Mesodermal cell (in vitro differentiated cells): ENCODE measurements at regions not wholly inside any gene's neighbourhood (a gene's known extent, or its start where the extent isn't known, plus 50 kb on each side); places are given as distances from the start of the nearest gene placed in this dataset.

ENCODE experiments used
- H3K27ac ChIP-seq: 2 replicates; pipeline ENCODE4 v1.7.0; 2013; ENCODE audit warnings: mild to moderate bottlenecking, low read depth, low read length, moderate library complexity; ENCODE audit not compliant: severe bottlenecking
- H3K36me3 ChIP-seq: 2 replicates; pipeline ENCODE4 v1.7.1; 2013; ENCODE audit warnings: mild to moderate bottlenecking, low read length, moderate library complexity; ENCODE audit not compliant: control insufficient read depth, insufficient read depth
- H3K4me1 ChIP-seq: one replicate; pipeline ENCODE4 v1.7.1; 2013; ENCODE audit warnings: mild to moderate bottlenecking, low read length; ENCODE audit not compliant: insufficient read depth, control insufficient read depth, poor library complexity, severe bottlenecking
- H3K4me3 ChIP-seq: 2 replicates; pipeline ENCODE4 v1.7.0; 2013; ENCODE audit warnings: low read length, control low read depth, mild to moderate bottlenecking; ENCODE audit not compliant: insufficient read depth, poor library complexity, severe bottlenecking; ENCODE audit errors: extremely low read depth
- H3K9me3 ChIP-seq: 2 replicates; pipeline ENCODE4 v1.7.1; 2013; ENCODE audit warnings: mild to moderate bottlenecking, low read length, moderate library complexity; ENCODE audit not compliant: control insufficient read depth
- WGBS, 2 experiments: methylation state at CpG; one replicate each; pipeline ENCODE4 v1.1.5; 2013; ENCODE audit warnings: missing lambda C conversion rate in 2 of 2; ENCODE audit not compliant: insufficient coverage in 2 of 2; 5-methylcytosine and 5-hydroxymethylcytosine counted together

- 96 to 98% methylated on average over 4 of the region's 5 CpGs for WGBS, 2 experiments
- H3K27ac ChIP-seq, result no peak overlapping the region
- no peaks in the 10 kb centered on the region for H3K4me1 ChIP-seq
- H3K36me3 ChIP-seq, result no peaks in the 10 kb centered on the region
- H3K9me3 ChIP-seq, result no peaks in the 10 kb centered on the region
- no peak overlapping the region for H3K4me3 ChIP-seq
These were observed 479.3 kb upstream of the NXPH2 start for GRCh38 chr2:139259422-139260051.

GRCh38 chr2:139241286-139241685 is 461.1 kb upstream of the NXPH2 start:
- H3K27ac ChIP-seq, result no peak overlapping the region
- WGBS, 2 experiments, result 93% methylated on average over 2 of the region's 3 CpGs; no CpG with 5 or more reads in 1 of the 2 experiments
- H3K4me3 ChIP-seq, result no peak overlapping the region
- no peaks in the 10 kb centered on the region for H3K4me1 ChIP-seq
- no peaks in the 10 kb centered on the region for H3K36me3 ChIP-seq
- H3K9me3 ChIP-seq, result no peaks in the 10 kb centered on the region

GRCh38 chr2:139237023-139237422 is 456.8 kb upstream of the NXPH2 start:
- no peaks in the 10 kb centered on the region for H3K4me1 ChIP-seq
- no peaks in the 10 kb centered on the region for H3K36me3 ChIP-seq
- no peaks in the 10 kb centered on the region for H3K9me3 ChIP-seq
- no peak overlapping the region for H3K4me3 ChIP-seq
- no peak overlapping the region for H3K27ac ChIP-seq
- WGBS, 2 experiments, result 98% methylated on average over 3 of the region's 3 CpGs

GRCh38 chr2:139230881-139231280 is 450.7 kb upstream of the NXPH2 start:
- no peaks in the 10 kb centered on the region for H3K4me1 ChIP-seq
- no peaks in the 10 kb centered on the region for H3K36me3 ChIP-seq
- H3K9me3 ChIP-seq, result no peaks in the 10 kb centered on the region
- H3K4me3 ChIP-seq, result no peak overlapping the region
- H3K27ac ChIP-seq, result no peak overlapping the region
- WGBS, 2 experiments, result no CpG with 5 or more reads among the region's 5 CpGs

- no peaks in the 10 kb centered on the region for H3K9me3 ChIP-seq
- WGBS, 2 experiments, result 100% methylated on average over 1 of the region's 2 CpGs
These were observed 448.1 kb upstream of the NXPH2 start for GRCh38 chr2:139228276-139228675.

GRCh38 chr2:139225961-139226360 is 445.8 kb upstream of the NXPH2 start:
- Histone ChIP-seq H3K4me3 (no peak overlapping the region), H3K27ac (no peak overlapping the region), H3K4me1 (no peaks in the 10 kb centered on the region), H3K36me3 (no peaks in the 10 kb centered on the region), H3K9me3 (no peaks in the 10 kb centered on the region)
- WGBS, 2 experiments, result no CpG with 5 or more reads among the region's 2 CpGs

More at GRCh38 chr2:139228276-139228675, 448.1 kb upstream of the NXPH2 start:
- no peaks in the 10 kb centered on the region for H3K4me1 ChIP-seq
- H3K4me3 ChIP-seq, result no peak overlapping the region
- no peak overlapping the region for H3K27ac ChIP-seq
- H3K36me3 ChIP-seq, result no peaks in the 10 kb centered on the region

GRCh38 chr2:139218181-139218580 is 438.0 kb upstream of the NXPH2 start:
- Histone ChIP-seq H3K4me1 (no peaks in the 10 kb centered on the region), H3K9me3 (no peaks in the 10 kb centered on the region), H3K36me3 (no peaks in the 10 kb centered on the region), H3K4me3 (no peak overlapping the region), H3K27ac (no peak overlapping the region)
- 67 to 83% methylated on average over 1 of the region's 1 CpG for WGBS, 2 experiments

GRCh38 chr2:139217641-139218040 is 437.5 kb upstream of the NXPH2 start:
- Histone ChIP-seq H3K27ac (no peak overlapping the region), H3K4me1 (no peaks in the 10 kb centered on the region), H3K36me3 (no peaks in the 10 kb centered on the region), H3K9me3 (no peaks in the 10 kb centered on the region), H3K4me3 (no peak overlapping the region)
- WGBS, 2 experiments, result 100% methylated on average over 1 to 2 of the region's 3 CpGs

- H3K4me3 ChIP-seq, result no peak overlapping the region
- H3K9me3 ChIP-seq, result no peaks in the 10 kb centered on the region
- H3K4me1 ChIP-seq, result no peaks in the 10 kb centered on the region
- no peak overlapping the region for H3K27ac ChIP-seq
- H3K36me3 ChIP-seq, result no peaks in the 10 kb centered on the region
These were observed 436.2 kb upstream of the NXPH2 start for GRCh38 chr2:139216435-139216834.

- no peaks in the 10 kb centered on the region for H3K4me1 ChIP-seq
- no peaks in the 10 kb centered on the region for H3K36me3 ChIP-seq
- H3K27ac ChIP-seq, result no peak overlapping the region
- H3K9me3 ChIP-seq, result no peaks in the 10 kb centered on the region
- no peak overlapping the region for H3K4me3 ChIP-seq
- WGBS, 2 experiments, result 89 to 100% methylated on average over 1 of the region's 2 CpGs
These were observed 434.6 kb upstream of the NXPH2 start for GRCh38 chr2:139214801-139215200.

GRCh38 chr2:139209586-139209985 is 429.4 kb upstream of the NXPH2 start:
- Histone ChIP-seq H3K4me3 (no peak overlapping the region), H3K27ac (no peak overlapping the region), H3K4me1 (no peaks in the 10 kb centered on the region), H3K36me3 (no peaks in the 10 kb centered on the region), H3K9me3 (no peaks in the 10 kb centered on the region)
- 100% methylated on average over 1 of the region's 1 CpG for WGBS, 2 experiments
